ENCODE measurements at regions not wholly inside any gene's neighbourhood (a gene's known extent, or its start where the extent isn't known, plus 50 kb on each side); places are given as distances from the start of the nearest gene placed in this dataset.

- no peak for DNase-seq
Measured at GRCh38 chr6:113317891-113318574, 539.1 kb upstream of the MARCKS start.

DNA sequence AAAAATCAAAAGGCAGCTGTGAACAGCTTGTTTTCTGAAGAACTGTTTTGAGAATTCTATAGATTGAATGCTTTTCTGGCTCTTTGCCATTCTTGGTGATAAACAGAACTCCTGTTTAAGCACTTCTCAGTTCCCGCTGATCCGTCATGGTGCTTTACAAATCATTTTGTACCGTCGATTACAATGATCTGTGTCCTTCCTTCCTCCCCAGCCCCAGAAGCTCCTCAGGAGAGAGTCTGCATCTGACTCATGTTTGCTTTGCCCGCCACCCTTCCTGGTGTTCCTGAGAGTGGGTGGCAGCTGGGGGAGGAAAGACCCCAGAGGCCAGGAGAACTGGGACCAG lies 538.6 kb upstream of the MARCKS start:
- no peak for DNase-seq

DNA sequence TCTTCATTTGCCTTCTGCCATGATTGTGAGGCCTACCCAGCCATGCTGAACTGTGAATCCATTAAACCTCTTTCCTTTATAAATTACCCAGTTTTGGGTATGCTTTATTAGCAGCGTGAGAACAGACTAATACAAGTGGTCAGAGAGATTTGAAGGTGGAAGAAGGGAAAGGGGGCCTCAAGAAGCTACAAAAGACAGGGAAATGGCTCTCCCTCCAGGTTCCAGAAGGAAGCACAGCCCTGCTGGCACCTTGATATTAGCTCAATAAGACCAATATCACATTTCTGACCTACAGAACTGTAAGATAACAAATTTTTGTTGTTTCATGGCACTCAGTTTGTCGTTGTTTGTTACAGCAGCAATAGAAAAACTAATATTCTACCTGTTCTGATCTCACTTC lies 536.5 kb upstream of the MARCKS start:
- no peak for DNase-seq

- no peak for DNase-seq
Measured at GRCh38 chr6:113326781-113327180, 530.4 kb upstream of the MARCKS start.

DNA sequence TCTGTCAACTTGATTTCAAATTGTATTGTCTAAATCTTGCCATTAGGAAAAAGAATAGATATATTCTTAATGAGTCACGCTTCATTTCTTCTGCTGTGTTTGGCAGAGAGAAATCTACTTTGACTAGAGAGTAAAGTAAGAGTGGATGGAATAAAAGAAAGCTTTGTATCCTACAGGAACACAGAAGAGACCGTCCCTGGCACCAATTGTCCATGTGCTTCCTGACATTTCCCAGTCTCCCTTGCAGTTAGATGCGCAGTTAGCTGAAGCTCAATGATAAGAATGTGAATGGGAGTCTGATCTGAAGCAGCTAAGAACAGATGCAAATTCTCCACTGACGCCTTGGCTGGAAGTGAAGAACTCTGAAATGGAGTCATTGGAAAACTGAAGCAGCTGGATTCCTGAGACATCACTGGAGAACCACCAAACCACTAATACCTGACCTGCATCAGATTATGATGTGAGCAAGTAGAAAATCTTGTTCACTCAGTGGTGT lies 528.2 kb upstream of the MARCKS start:
- peak; percentile 82 for DNase-seq

DNA sequence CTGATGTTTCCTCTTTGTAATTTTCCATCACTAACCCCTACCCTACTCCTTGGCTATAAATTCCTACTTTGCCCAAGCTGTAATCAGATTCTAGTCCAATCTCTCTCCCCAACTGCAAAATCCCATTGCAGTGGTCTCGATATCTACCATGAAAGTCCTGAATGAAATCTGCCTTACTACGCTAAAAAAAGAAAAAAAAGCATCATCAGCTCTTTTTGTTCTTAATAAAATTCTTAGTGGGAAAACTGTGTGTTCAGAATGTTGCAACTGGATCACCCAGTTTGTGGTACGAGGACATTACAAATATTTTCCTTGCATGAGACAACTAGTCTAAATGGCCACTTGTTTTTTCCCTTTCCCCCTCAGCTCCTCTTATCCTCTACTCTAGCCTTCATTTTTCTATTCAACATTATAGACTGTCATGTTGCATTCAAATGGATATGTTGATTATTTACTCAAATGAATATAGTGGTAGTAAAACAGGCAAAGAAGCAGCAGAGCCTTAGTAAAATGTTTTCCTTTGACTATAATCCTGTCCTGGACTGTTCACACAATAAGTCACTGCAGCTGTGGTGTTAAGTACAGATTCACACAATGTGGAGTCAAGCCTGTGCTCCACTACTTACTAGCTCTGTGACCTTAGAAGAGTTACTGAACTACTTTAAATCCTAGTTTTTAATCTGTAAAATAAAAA lies 527.1 kb upstream of the MARCKS start:
- no peak for DNase-seq

DNA sequence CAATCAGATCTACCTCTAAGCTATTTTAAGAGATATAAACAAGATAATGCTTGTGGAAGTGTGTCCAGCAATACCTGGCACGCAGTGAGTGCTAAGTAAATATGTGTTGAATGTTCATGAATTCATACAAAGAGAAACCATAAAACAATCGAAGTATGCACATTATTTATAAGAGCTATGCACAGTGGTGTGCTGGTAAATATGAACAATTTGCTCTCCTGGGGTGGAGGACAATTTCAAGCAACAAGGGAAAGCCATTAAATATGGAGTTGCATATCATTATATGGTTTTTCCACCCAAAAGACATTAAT lies 526.6 kb upstream of the MARCKS start:
- DNase-seq, result no peak

DNA sequence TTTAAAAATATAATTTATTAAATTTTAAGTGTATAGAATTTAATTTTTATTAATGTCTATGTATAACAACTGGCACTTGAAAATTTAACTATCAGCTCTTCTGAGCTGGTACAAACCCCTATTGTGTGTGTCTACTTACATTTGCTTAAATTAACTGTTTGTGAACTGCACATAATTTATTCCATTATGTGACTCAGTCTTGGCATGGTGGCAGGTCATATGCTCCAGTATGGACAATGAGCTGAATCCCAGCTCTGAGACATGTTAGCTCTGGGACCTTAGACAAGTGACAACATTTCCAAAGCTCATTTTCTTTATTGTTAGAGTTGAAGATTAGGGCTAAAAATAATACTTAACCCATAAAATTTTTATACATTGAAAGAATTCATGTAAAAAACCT lies 526.1 kb upstream of the MARCKS start:
- no peak for DNase-seq

DNA sequence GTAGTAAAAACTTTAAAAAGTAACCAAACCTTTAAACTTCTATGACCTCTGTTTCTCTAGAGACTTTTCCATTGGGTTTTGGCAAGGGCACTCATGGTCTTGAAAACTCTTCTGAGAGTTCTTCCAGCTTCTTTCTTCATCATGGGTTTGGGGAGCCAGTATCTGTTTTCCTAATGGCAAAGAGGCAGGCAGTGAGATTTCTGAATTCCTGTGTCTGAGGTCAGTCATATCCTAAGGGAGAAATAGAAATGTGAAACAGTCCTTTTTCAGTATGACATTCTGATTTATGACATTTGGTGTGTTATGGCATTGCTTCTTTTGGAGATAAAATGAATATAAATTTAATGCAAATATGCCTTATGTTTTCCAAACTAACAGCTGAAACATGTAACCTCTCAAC lies 518.5 kb upstream of the MARCKS start:
- DNase-seq, result peak; percentile 66

GRCh38 chr6:113339209-113339608 lies 517.9 kb upstream of the MARCKS start:
- no peak for DNase-seq

GRCh38 chr6:113340371-113340770 lies 516.8 kb upstream of the MARCKS start:
- DNase-seq, result no peak

GRCh38 chr6:113343940-113344339 lies 513.2 kb upstream of the MARCKS start:
- no peak for DNase-seq

GRCh38 chr6:113344969-113345368 lies 512.2 kb upstream of the MARCKS start:
- DNase-seq, result peak; percentile 76

GRCh38 chr6:113347436-113347835 lies 509.7 kb upstream of the MARCKS start:
- peak; percentile 86 for DNase-seq

DNA sequence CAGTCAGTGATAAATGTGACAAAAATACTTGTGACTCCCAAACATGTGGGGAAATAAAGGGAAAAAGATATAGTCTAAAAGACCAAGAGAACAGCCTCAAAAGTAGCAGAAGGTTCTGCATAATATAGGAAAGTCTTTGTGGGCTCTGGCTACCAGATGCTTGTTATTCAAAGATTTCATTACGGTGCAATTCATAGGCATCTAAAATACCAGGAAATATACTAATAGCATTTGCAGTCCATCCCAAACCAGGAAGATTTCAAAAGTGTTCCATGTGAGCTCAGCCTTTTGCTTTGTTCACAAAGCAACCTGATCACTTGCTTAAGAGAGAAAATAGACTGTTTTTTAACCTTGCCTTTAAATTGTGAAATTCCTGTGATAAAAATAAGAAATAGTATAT lies 506.7 kb upstream of the MARCKS start:
- peak; percentile 79 for DNase-seq

GRCh38 chr6:113351173-113351834 lies 505.8 kb upstream of the MARCKS start:
- peak; percentile 98 for DNase-seq

GRCh38 chr6:113352029-113352801 lies 504.9 kb upstream of the MARCKS start:
- peak; percentile 89 for DNase-seq

GRCh38 chr6:113352831-113353230 lies 504.3 kb upstream of the MARCKS start:
- DNase-seq, result no peak

GRCh38 chr6:113353392-113353791 lies 503.8 kb upstream of the MARCKS start:
- peak; percentile 49 for DNase-seq

GRCh38 chr6:113354204-113354895 lies 502.8 kb upstream of the MARCKS start:
- no peak for DNase-seq

DNA sequence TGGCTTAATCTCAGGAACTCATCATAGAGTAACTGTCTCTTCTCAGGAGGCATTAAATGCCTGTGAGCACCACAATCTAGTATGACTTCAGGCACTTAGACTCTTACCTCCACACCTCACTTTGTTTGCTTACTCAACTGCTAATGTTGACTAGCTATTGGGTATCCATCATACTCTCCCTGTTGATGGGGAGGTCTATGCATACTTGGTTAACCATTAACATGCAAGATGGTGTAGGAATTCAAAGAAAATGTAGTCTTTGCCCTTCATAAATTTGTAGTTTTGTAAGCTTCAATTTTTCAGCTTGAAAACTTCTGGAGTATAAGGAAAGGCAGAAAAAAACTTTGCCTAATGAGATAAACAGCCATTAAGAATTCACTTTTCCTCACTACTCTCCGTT lies 501.0 kb upstream of the MARCKS start:
- peak; percentile 51 for DNase-seq

- no peak for DNase-seq
Measured at GRCh38 chr6:113357041-113357440, 500.1 kb upstream of the MARCKS start.

Data from fibroblast of skin of abdomen (primary cell).